Fibroblast of pulmonary artery (primary cell): ENCODE measurements at regions not wholly inside any gene's neighbourhood (a gene's known extent, or its start where the extent isn't known, plus 50 kb on each side); places are given as distances from the start of the nearest gene placed in this dataset.

Experiments
- DNase-seq: peaks from one replicate; pipeline ENCODE4 v3.0.0-alpha.2; 2010; ENCODE audit warnings: low read depth
- H3K4me3 ChIP-seq: replicated peaks from 2 replicates; pipeline ENCODE4 v1.5.1; 2011; ENCODE audit warnings: low read depth, mild to moderate bottlenecking, control low read depth, low read length, moderate library complexity
- CTCF ChIP-seq: IDR thresholded peaks from 2 replicates; pipeline ENCODE4 v1.5.1; 2011; ENCODE audit warnings: mild to moderate bottlenecking, control low read depth, low read length, inconsistent platforms; ENCODE audit errors: missing control alignments

GRCh38 chr12:61869796-61870195 lies 390.4 kb upstream of the USP15 start:
- no peak for TF ChIP-seq CTCF
- no peak for DNase-seq
- H3K4me3 ChIP-seq: no peak overlapping the region

- H3K4me3 ChIP-seq: no peak overlapping the region
- no peak for TF ChIP-seq CTCF
- peak; percentile 5 for DNase-seq
These were observed 389.3 kb upstream of the USP15 start for GRCh38 chr12:61870658-61871484.

- no peak overlapping the region for H3K4me3 ChIP-seq
- no peak for TF ChIP-seq CTCF
- no peak for DNase-seq
These were observed 388.8 kb upstream of the USP15 start for GRCh38 chr12:61871485-61871810.

GRCh38 chr12:61879229-61879628 lies 381.0 kb upstream of the USP15 start:
- no peak for TF ChIP-seq CTCF
- no peak for DNase-seq
- H3K4me3 ChIP-seq: no peak overlapping the region

GRCh38 chr12:61880186-61880585 lies 380.0 kb upstream of the USP15 start:
- TF ChIP-seq CTCF: no peak
- no peak for DNase-seq
- no peak overlapping the region for H3K4me3 ChIP-seq

- no peak overlapping the region for H3K4me3 ChIP-seq
- no peak for TF ChIP-seq CTCF
- no peak for DNase-seq
These were observed 368.6 kb upstream of the USP15 start for GRCh38 chr12:61891632-61892031.

- TF ChIP-seq CTCF: no peak
- no peak for DNase-seq
- no peak overlapping the region for H3K4me3 ChIP-seq
These were observed 366.0 kb upstream of the USP15 start for GRCh38 chr12:61894168-61894567.
